ENCODE measurements at regions not wholly inside any gene's neighbourhood (a gene's known extent, or its start where the extent isn't known, plus 50 kb on each side); places are given as distances from the start of the nearest gene placed in this dataset.
"Not testable (repeated sequence)": the region's sequence is repeated elsewhere in the genome, so short reads cannot be mapped to it uniquely, and the experiment has no call there.

DNA sequence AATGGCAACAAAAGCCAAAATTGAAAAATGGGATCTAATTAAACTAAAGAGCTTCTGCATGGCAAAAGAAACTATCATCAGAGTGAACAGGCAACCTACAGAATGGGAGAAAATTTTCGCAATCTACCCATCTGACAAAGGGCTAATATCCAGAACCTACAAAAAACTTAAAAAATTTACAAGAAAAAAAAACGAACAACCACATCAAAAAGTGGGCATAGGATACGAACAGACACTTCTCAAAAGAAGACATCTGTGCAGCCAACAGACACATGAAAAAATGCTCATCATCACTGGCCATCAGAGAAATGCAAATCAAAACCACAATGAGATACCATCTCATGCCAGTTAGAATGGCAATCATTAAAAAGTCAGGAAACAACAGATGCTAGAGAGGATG, 267.2 kb upstream of the CCNG1 start:
- not testable (repeated sequence) for TF ChIP-seq CTCF, POLR2A (IDR thresholded peaks at IDR 0.05)
